ENCODE measurements at regions not wholly inside any gene's neighbourhood (a gene's known extent, or its start where the extent isn't known, plus 50 kb on each side); places are given as distances from the start of the nearest gene placed in this dataset.

DNA sequence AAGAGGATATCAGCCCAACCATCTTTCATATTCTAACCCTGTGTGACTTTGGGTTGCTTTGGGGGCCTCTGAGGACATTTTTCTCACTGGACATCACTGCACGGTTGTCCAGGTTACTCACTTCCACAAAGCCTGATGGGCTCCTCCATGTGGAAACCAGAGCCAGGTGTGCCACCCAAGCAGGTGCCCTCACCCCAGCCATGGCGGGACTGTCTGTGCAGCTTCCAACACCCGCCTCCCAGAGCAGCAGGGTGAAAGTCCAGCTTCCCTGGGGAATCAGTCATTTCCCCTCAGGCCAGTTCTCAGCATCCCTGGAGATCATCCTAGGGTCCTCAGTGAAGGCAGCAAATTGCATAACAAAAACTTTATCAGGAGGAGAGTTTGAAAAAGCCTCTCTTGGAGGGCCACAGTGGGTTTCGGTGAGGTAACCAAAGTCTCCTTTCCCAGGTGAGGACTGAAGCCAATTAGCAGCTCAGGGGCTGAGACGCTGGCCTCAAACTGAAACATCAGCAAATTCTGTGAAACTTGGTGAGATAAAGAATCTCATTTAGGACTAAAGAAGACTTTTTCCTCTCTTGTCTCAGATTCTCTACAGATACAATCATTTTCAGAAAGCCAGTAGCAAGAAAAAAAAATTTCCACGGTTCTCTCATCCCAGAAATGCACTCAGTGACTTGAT, 289.6 kb upstream of the CDH4 start:
- ATAC-seq (ENCODE audit: poor library complexity): no peak
- intact Hi-C loops (cut with DNase I): no loop called here
- DNase-seq: no peak

DNA sequence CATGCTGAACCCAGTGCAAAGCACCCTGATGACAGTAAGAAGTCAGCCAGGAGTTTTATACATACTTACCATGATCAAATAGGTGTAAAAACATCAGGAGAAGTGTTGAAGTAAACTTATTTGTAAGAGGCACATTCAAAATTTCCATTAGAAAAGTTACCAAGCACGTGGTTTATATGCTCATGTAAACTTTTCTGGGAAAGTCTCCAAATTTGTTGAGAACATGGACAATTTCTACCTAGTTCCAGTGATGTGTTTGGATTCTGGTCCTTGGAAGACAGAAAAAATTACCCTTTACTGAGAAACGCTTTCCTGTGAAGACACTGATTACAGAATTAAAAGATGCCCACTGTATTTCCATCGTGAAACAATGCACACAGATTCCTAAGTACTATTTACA, 288.9 kb upstream of the CDH4 start:
- intact Hi-C loops (cut with DNase I): no loop called here

DNA sequence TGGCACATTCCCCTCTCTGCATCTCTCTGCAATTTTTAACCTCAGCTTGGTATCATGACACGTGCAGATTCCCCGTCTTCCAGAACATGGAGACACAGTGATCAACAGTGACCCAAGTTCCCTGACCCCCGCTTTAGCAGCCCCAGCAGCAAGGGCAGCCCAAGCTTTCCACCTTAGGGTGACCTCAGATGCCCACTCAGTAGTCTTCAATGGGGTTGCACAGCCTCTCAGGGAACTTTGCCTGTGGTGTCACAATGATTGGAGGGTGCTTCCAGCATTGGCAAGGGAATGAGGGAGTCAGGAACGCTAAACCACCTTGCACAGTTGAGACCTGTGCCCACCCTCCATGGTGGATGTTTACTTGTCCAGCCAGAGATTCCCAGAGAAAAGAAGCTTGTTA, 287.1 kb upstream of the CDH4 start:
- ATAC-seq (ENCODE audit: poor library complexity) (no peak), DNase-seq (no peak)
- intact Hi-C loops (cut with DNase I): no loop called here

More for the DNA sequence above, 288.9 kb upstream of the CDH4 start:
- no peak for DNase-seq
- no peak for ATAC-seq (ENCODE audit: poor library complexity)

- intact Hi-C loops (cut with DNase I): no loop called here
Observed at GRCh38 chr20:60966031-60966430, 286.0 kb upstream of the CDH4 start.

DNA sequence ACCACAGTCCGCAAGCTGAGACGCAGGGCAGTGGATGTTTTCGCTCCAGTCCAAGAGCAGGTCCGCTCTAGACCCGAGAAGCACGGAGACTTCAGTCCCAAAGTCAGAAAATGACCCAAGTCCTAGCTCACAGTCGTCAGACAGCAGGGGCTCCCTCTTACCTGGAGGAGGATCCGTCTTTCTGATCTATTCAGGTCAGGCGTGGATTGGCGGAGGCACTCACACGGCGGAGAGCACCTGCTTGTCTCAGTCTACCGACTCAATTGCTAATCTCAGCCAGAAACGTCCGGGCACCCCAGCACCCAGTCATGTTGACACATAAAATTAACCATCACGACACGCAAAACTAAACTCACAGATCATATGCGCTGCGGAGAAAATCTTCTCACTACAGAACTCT, 285.3 kb upstream of the CDH4 start:
- no peak for ATAC-seq (ENCODE audit: poor library complexity)
- DNase-seq: no peak
- intact Hi-C loops (cut with DNase I): no loop called here

More at GRCh38 chr20:60966031-60966430, 286.0 kb upstream of the CDH4 start:
- no peak for ATAC-seq (ENCODE audit: poor library complexity)
- DNase-seq: no peak

GRCh38 chr20:60967431-60968316, 284.4 kb upstream of the CDH4 start:
- DNase-seq (no peak), ATAC-seq (ENCODE audit: poor library complexity) (no peak)
- intact Hi-C loops (cut with DNase I): no loop called here

DNA sequence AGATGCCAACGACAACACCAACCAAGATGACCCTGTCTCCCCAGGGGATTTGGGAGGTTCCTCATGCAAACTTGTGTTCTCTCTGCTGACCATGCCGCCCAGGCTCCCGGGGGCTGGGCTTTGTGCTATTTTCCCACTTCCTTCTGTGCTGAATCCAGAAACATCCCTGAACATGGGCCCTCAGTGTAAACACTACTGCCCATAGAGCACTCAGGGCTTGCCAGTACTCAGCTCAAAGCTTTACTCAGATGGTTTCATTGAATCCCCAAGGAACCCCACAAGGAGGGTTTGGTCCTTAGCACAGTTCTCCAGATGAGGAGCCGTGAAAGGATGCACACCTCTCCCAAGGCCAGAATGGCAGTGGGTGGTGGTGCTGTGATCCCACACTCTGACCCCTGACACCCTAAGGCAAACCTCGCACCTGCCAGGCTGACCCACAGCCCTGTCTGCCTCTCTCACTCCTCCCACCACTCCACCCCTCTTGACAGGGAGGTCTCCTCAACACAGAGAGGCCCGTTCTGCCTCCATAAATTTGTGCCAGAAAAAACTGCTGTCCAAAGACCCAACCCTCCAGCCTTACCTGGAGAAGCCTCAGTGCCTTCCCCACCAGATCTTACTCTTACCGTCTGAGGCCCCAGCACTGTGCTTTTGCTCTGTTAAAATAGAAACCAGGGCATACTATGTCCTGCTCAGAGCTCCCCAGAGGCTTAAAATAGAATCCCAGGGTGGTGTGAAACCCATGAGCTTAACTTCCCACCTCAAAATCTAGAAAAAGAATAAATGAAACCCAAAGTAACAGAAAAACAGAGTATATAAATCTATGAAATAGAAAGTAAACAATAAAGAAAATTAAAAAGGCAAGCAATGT, 283.0 kb upstream of the CDH4 start:
- no peak for DNase-seq
- intact Hi-C loops (cut with DNase I): no loop called here
- ATAC-seq (ENCODE audit: poor library complexity): no peak

GRCh38 chr20:60970601-60971000, 281.5 kb upstream of the CDH4 start:
- DNase-seq: no peak
- intact Hi-C loops (cut with DNase I): no loop called here
- ATAC-seq (ENCODE audit: poor library complexity): no peak

DNA sequence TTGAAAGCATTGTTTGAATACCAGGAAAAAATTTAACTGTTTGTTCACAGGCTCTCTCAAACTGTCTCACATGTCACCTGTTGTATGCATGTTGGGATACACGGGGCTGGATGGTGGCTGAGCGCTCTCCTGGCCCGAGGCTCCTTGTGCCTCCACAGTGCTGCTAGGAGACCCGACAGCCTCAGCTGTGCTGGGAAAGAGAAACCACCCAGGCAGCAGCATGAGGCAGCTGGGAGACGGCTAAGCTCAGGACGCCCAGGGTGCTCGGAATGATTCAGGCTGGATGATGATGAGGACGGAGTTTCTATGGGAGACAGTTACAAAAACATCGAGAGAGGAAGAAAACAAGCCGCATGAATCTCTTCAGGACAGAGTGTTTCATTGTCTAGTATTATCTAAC, 278.0 kb upstream of the CDH4 start:
- intact Hi-C loops (cut with DNase I): no loop called here
- no peak for DNase-seq
- ATAC-seq (ENCODE audit: poor library complexity): no peak

GRCh38 chr20:60974441-60974945, 277.6 kb upstream of the CDH4 start:
- intact Hi-C loops (cut with DNase I): no loop called here
- no peak for DNase-seq
- no peak for ATAC-seq (ENCODE audit: poor library complexity)

GRCh38 chr20:60976139-60976538, 275.9 kb upstream of the CDH4 start:
- no peak for ATAC-seq (ENCODE audit: poor library complexity)
- no peak for DNase-seq
- intact Hi-C loops (cut with DNase I): no loop called here

DNA sequence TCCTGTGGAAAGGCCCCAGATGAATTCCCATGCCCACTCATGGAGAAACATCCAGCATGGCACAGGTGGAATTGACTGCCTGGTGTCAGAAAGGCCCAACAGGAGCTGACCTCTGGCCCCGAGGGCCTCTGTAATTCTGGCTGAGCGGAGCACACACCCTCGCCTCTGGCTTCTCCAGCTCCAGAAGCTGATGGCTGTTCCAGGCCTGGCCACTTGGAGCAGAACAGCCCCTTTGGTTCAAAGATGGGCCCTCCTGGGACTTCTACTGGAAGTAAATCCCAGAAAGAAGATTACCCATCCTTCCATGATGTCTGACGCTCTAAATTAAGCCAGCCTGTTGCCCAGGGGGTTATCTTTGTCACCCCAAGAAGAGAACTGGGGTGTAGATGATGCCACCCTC, 275.1 kb upstream of the CDH4 start:
- ATAC-seq (ENCODE audit: poor library complexity) (no peak), DNase-seq (no peak)
- intact Hi-C loops (cut with DNase I): no loop called here

- intact Hi-C loops (cut with DNase I): no loop called here
- ATAC-seq (ENCODE audit: poor library complexity): no peak
Observed at GRCh38 chr20:60977901-60978300, 274.2 kb upstream of the CDH4 start.

GRCh38 chr20:60984666-60985065, 267.4 kb upstream of the CDH4 start:
- ATAC-seq (ENCODE audit: poor library complexity): no peak
- intact Hi-C loops (cut with DNase I): no loop called here

More at GRCh38 chr20:60977901-60978300, 274.2 kb upstream of the CDH4 start:
- no peak for DNase-seq

GRCh38 chr20:60986506-60987156, 265.4 kb upstream of the CDH4 start:
- no peak for DNase-seq
- intact Hi-C loops (cut with DNase I): no loop called here
- no peak for ATAC-seq (ENCODE audit: poor library complexity)

More at GRCh38 chr20:60984666-60985065, 267.4 kb upstream of the CDH4 start:
- DNase-seq: no peak

DNA sequence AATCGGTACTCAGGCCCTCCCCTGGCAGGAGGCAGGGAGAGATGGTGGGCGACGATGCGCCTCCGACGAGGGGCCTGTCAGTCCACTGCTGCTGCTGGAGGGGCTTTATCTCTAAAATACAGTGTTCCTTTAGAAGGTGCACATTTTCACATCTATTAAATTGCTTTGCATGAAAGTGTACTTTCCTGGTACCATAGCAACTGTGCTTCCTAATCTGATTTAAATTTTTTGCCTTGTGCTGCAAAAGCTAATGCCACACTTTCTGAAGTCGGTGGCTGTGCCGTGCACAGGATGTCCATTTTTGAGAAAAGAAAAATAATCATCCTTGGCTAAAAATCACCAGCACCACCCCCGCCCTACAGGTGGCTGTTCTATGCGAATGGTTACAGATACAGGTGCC, 262.0 kb upstream of the CDH4 start:
- DNase-seq (no peak), ATAC-seq (ENCODE audit: poor library complexity) (no peak)
- intact Hi-C loops (cut with DNase I): no loop called here

DNA sequence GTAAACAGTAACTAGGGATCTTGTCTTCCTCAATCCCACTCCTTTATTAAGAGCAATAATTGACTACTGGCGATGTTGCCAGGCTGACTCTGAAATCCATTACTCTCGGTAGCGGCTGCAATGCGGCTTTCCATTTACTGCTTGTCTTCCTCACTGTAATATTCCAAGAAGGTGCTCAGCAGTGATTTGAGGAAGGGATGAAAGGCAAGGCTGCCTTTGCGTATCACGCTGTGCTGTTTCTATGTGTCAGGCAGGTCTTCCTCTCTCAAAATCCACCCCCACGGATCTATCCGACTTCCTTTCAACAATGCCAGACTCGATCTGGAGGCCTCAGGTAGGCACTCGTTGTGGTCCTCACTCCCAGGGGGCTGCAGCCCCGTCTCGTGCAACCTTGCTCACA, 261.4 kb upstream of the CDH4 start:
- intact Hi-C loops (cut with DNase I): no loop called here
- no peak for DNase-seq
- ATAC-seq (ENCODE audit: poor library complexity): no peak

- ATAC-seq (ENCODE audit: poor library complexity) (no peak), DNase-seq (no peak)
- intact Hi-C loops (cut with DNase I): no loop called here
Observed at GRCh38 chr20:60993433-60994044, 258.5 kb upstream of the CDH4 start.

Data from Right ventricle myocardium superior (tissue), 1 donor.